Upper lobe of left lung (tissue), 6 donors: ENCODE measurements at regions not wholly inside any gene's neighbourhood (a gene's known extent, or its start where the extent isn't known, plus 50 kb on each side); places are given as distances from the start of the nearest gene placed in this dataset.
A peak's percentile ranks its signal among the peaks of the same experiment; 100 is the strongest.

Source experiments
- ATAC-seq, 2 donors: fragments of 200-7000 bp; cut with Tn5 transposase; one replicate each; pipeline ENCODE4 v1.9.1; 2022; ENCODE audit warnings: mild to moderate bottlenecking in 2 of 2, moderate library complexity in 2 of 2; ENCODE audit not compliant: low FRiP score in 2 of 2
- DNase-seq, 2 donors: peaks; one replicate each; pipeline ENCODE4 v3.0.0-alpha.2; 2019 to 2020
- H3K27ac ChIP-seq, 4 donors: fragments of 200-600 bp; sonication (generic); one replicate each; pipeline ENCODE4 v1.5.1; 2016 to 2019
- H3K27me3 ChIP-seq, 4 donors: fragments of 200-600 bp; sonication (generic); one replicate each; pipeline ENCODE4 v1.5.1; 2017 to 2019
- H3K36me3 ChIP-seq, 4 donors: fragments of 200-600 bp; sonication (generic); one replicate each; pipeline ENCODE4 v1.5.1; 2016 to 2019
- H3K4me1 ChIP-seq, 4 donors: fragments of 200-600 bp; sonication (generic); one replicate each; pipeline ENCODE4 v1.5.1; 2018 to 2019
- H3K4me3 ChIP-seq, 4 donors: fragments of 200-600 bp; sonication (generic); one replicate each; pipeline ENCODE4 v1.5.1; 2017 to 2019; ENCODE audit warnings: mild to moderate bottlenecking in 2 of 4, moderate library complexity in 1 of 4
- H3K9me3 ChIP-seq, 4 donors: fragments of 200-600 bp; sonication (generic); one replicate each; pipeline ENCODE4 v1.5.1; 2018 to 2019
- EP300 ChIP-seq, 4 donors: sonication (generic); formaldehyde crosslinking; IDR thresholded peaks; one replicate each; pipeline ENCODE4 v1.5.1; 2017; ENCODE audit warnings: antibody characterized with exemption in 4 of 4, control low read depth in 2 of 4
- POLR2A ChIP-seq, 4 donors: fragments of 450-650 bp; IDR thresholded peaks; one replicate each; pipeline ENCODE4 v1.5.1; 2016 to 2017; ENCODE audit warnings: antibody characterized with exemption in 4 of 4, mild to moderate bottlenecking in 2 of 4
- POLR2AphosphoS5 ChIP-seq, 2 donors: sonication (generic); formaldehyde crosslinking; IDR thresholded peaks; one replicate each; pipeline ENCODE4 v1.5.1; 2017; ENCODE audit warnings: antibody characterized with exemption in 2 of 2
- WGBS, 2 donors: methylation state at CpG; one replicate each; pipeline ENCODE4 v1.1.5; 2017 to 2018; 5-methylcytosine and 5-hydroxymethylcytosine counted together
- TF ChIP-seq, protein P1 (sequence below), 6 experiments: fragments of 450-650 bp in 4 of 6; fragments of 200-600 bp in 2 of 6; sonication (generic) in 2 of 6; IDR thresholded peaks; one replicate each; pipeline ENCODE4 v1.5.1; 2016 to 2019; ENCODE audit warnings: antibody characterized with exemption in 6 of 6
- donor health status: DM: no; HTN: no; CAD: no; lungs with moderate emphysema.
- donor health status: DM: no; HTN: yes; CAD: no; lungs with severe emphysema.

DNA sequence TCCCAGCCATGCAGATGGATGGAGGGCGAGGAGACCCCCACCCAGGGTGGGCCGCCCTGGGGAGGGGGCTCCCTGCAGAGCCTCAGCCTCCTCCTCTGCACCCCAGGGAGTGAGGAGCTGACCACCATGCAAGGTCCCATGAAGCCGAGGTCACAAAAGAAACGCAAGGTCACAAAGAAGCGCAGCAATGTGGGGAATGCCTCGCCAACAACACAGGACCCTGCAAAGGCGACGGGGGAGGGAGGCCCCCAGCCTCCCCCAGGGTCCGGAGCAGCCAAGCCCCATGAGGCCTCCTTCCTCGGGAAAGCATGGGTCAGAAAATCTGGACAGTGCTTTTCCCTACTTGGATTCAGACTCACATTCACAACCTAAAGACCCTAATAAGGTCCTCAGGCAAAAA lies 191.5 kb downstream of the BRD1 start:
- TF ChIP-seq POLR2A (IDR thresholded peaks at IDR 0.05) (no peak), POLR2AphosphoS5 (IDR thresholded peaks at IDR 0.05) (no peak)
- ATAC-seq (no peak), DNase-seq (peak in 1 of 2 donors; percentile 51)
- Histone ChIP-seq H3K27me3 (no peaks in the 10 kb centered on the region), H3K9me3 (no peaks in the 10 kb centered on the region), H3K4me3 (no peak overlapping the region), H3K36me3 (peaks cover 0 to 4% (median 0%) of the 10 kb centered on the region in 4 donors), H3K4me1 (peaks cover 11 to 32% (median 14%) of the 10 kb centered on the region in 4 donors), H3K27ac (no peak overlapping the region)
- 81 to 83% methylated on average over 9 to 10 of the region's 10 CpGs for WGBS, 2 donors

- TF ChIP-seq POLR2AphosphoS5 (IDR thresholded peaks at IDR 0.05) (no peak), EP300 (IDR thresholded peaks at IDR 0.05) (no peak), POLR2A (IDR thresholded peaks at IDR 0.05) (no peak)
- TF ChIP-seq, protein P1, sequence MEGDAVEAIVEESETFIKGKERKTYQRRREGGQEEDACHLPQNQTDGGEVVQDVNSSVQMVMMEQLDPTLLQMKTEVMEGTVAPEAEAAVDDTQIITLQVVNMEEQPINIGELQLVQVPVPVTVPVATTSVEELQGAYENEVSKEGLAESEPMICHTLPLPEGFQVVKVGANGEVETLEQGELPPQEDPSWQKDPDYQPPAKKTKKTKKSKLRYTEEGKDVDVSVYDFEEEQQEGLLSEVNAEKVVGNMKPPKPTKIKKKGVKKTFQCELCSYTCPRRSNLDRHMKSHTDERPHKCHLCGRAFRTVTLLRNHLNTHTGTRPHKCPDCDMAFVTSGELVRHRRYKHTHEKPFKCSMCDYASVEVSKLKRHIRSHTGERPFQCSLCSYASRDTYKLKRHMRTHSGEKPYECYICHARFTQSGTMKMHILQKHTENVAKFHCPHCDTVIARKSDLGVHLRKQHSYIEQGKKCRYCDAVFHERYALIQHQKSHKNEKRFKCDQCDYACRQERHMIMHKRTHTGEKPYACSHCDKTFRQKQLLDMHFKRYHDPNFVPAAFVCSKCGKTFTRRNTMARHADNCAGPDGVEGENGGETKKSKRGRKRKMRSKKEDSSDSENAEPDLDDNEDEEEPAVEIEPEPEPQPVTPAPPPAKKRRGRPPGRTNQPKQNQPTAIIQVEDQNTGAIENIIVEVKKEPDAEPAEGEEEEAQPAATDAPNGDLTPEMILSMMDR (IDR thresholded peaks at IDR 0.05) = no peak
- ATAC-seq (no peak), DNase-seq (peak in 1 of 2 donors; percentile 72)
- peaks cover 0 to 4% (median 0%) of the 10 kb centered on the region in 4 donors for H3K36me3 ChIP-seq
- H3K4me3 ChIP-seq = no peak overlapping the region
- 87 to 88% methylated on average over 16 to 22 of the region's 22 CpGs for WGBS, 2 donors
- peak overlapping the region in 1 of 4 donors; percentile 16 for H3K27ac ChIP-seq
- H3K9me3 ChIP-seq = no peaks in the 10 kb centered on the region
- no peaks in the 10 kb centered on the region for H3K27me3 ChIP-seq
- peaks cover 11 to 35% (median 14%) of the 10 kb centered on the region in 4 donors for H3K4me1 ChIP-seq
These were observed 193.5 kb downstream of the BRD1 start for GRCh38 chr22:49634006-49634772.

GRCh38 chr22:49633010-49633324 lies 194.7 kb downstream of the BRD1 start:
- 73 to 80% methylated on average over 1 to 12 of the region's 12 CpGs for WGBS, 2 donors
- Histone ChIP-seq H3K36me3 (peaks cover 0 to 3% (median 0%) of the 10 kb centered on the region in 4 donors), H3K27me3 (no peaks in the 10 kb centered on the region), H3K27ac (peak overlapping the region in 2 of 4 donors; percentile 23 to 66), H3K4me1 (peaks cover 11 to 35% (median 12%) of the 10 kb centered on the region in 4 donors), H3K4me3 (no peak overlapping the region), H3K9me3 (no peaks in the 10 kb centered on the region)
- ATAC-seq (no peak), DNase-seq (peak in 1 of 2 donors; percentile 77)
- TF ChIP-seq POLR2AphosphoS5 (IDR thresholded peaks at IDR 0.05) = no peak
- TF ChIP-seq EP300 (IDR thresholded peaks at IDR 0.05) = no peak
- TF ChIP-seq, protein P1 (IDR thresholded peaks at IDR 0.05) = no peak
- TF ChIP-seq POLR2A (IDR thresholded peaks at IDR 0.05) = no peak

- peak; percentile 34 to 92 for DNase-seq
- Histone ChIP-seq H3K27me3 (no peaks in the 10 kb centered on the region), H3K36me3 (no peaks in the 10 kb centered on the region), H3K4me3 (peak overlapping the region in 2 of 4 donors; percentile 31), H3K27ac (peak overlapping the region in 2 of 4 donors; percentile 23 to 66), H3K4me1 (peaks cover 11 to 35% (median 12%) of the 10 kb centered on the region in 4 donors), H3K9me3 (no peaks in the 10 kb centered on the region)
- 27 to 36% methylated on average over 33 to 39 of the region's 51 CpGs for WGBS, 2 donors
- peak in 1 of 2 donors; percentile 62 for ATAC-seq
- TF ChIP-seq, protein P1 (IDR thresholded peaks at IDR 0.05) = peak; percentile 66 to 79 (median 76)
- TF ChIP-seq EP300 (IDR thresholded peaks at IDR 0.05) = no peak
These were observed 195.3 kb downstream of the BRD1 start for GRCh38 chr22:49632199-49633009.

GRCh38 chr22:49630448-49630946 lies 197.2 kb downstream of the BRD1 start:
- no peak for TF ChIP-seq POLR2A (IDR thresholded peaks at IDR 0.05)
- TF ChIP-seq EP300 (IDR thresholded peaks at IDR 0.05) = no peak
- TF ChIP-seq, protein P1 (IDR thresholded peaks at IDR 0.05) = no peak
- no peak for TF ChIP-seq POLR2AphosphoS5 (IDR thresholded peaks at IDR 0.05)
- no peaks in the 10 kb centered on the region for H3K36me3 ChIP-seq
- H3K27ac ChIP-seq = no peak overlapping the region
- no peaks in the 10 kb centered on the region for H3K27me3 ChIP-seq
- peak in 1 of 2 donors; percentile 54 for DNase-seq
- peaks cover 11 to 35% (median 12%) of the 10 kb centered on the region in 4 donors for H3K4me1 ChIP-seq
- no peaks in the 10 kb centered on the region for H3K9me3 ChIP-seq
- WGBS, 2 donors = 88 to 96% methylated on average over 10 to 17 of the region's 17 CpGs
- H3K4me3 ChIP-seq = no peak overlapping the region
- ATAC-seq = no peak
